ENCODE measurements at regions not wholly inside any gene's neighbourhood (a gene's known extent, or its start where the extent isn't known, plus 50 kb on each side); places are given as distances from the start of the nearest gene placed in this dataset.

DNA sequence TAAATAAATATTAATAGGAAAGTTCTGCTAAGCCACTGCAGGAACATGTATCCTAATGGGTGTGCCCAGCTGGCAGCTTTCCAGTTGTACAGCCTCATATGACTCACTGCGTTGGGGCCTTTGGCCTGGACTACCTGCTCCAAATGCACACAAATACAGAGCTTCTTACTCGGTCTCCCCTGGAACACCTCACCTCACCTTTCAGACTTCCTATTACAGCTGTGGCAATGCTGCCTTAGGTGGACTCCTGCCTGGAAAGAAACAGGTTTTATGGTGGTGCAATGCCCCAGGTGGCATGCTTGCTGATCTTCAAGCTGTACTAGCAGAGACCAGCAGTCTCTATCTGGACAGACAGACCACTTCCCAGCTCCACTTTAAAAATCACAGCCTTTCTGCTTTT lies 85.7 kb upstream of the EXOC1L start:
- H3K27ac Mint-ChIP-seq (ENCODE audit: unreplicated experiment), result no peak overlapping the region
- no peak for TF ChIP-seq EZH2 (IDR thresholded peaks at IDR 0.05; ENCODE audit: insufficient read depth, low read length)
- TF ChIP-seq, protein P1, sequence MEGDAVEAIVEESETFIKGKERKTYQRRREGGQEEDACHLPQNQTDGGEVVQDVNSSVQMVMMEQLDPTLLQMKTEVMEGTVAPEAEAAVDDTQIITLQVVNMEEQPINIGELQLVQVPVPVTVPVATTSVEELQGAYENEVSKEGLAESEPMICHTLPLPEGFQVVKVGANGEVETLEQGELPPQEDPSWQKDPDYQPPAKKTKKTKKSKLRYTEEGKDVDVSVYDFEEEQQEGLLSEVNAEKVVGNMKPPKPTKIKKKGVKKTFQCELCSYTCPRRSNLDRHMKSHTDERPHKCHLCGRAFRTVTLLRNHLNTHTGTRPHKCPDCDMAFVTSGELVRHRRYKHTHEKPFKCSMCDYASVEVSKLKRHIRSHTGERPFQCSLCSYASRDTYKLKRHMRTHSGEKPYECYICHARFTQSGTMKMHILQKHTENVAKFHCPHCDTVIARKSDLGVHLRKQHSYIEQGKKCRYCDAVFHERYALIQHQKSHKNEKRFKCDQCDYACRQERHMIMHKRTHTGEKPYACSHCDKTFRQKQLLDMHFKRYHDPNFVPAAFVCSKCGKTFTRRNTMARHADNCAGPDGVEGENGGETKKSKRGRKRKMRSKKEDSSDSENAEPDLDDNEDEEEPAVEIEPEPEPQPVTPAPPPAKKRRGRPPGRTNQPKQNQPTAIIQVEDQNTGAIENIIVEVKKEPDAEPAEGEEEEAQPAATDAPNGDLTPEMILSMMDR (IDR thresholded peaks at IDR 0.05; ENCODE audit: insufficient read depth, low read depth, low read length), result no peak
- no peaks in the 10 kb centered on the region for H3K9me3 ChIP-seq (ENCODE audit: insufficient read depth, low read depth, low read length)
- H3K27ac ChIP-seq (ENCODE audit: low read depth, low read length), result no peak overlapping the region
- peaks cover 10% of the 10 kb centered on the region for H3K27me3 ChIP-seq (ENCODE audit: insufficient read depth, low read length)
- H3K36me3 Mint-ChIP-seq (ENCODE audit: low read depth, unreplicated experiment), result no peaks in the 10 kb centered on the region
- H3K4me2 ChIP-seq (ENCODE audit: low read length), result no peak overlapping the region
- H3K4me1 ChIP-seq (ENCODE audit: insufficient read depth, low read length), result no peaks in the 10 kb centered on the region
- no peak overlapping the region for H3K9ac ChIP-seq (ENCODE audit: low read length)
- no peaks in the 10 kb centered on the region for H3K27me3 Mint-ChIP-seq (ENCODE audit: low read depth, unreplicated experiment)
- no peaks in the 10 kb centered on the region for H3K36me3 ChIP-seq (ENCODE audit: insufficient read depth, low read length)
- no peak overlapping the region for H2AFZ ChIP-seq (ENCODE audit: low read depth, low read length)
- H4K20me1 ChIP-seq (ENCODE audit: insufficient read depth, low read length), result no peaks in the 10 kb centered on the region
- FAIRE-seq (no peak), DNase-seq (ENCODE audit: low read depth) (peak; percentile 8)
- no peaks in the 10 kb centered on the region for H3K4me1 Mint-ChIP-seq (ENCODE audit: low read depth, unreplicated experiment)
- H3K9me3 Mint-ChIP-seq (ENCODE audit: unreplicated experiment), result no peaks in the 10 kb centered on the region
- H3K79me2 ChIP-seq (ENCODE audit: insufficient read depth, low read length), result no peaks in the 10 kb centered on the region
- H3K4me3 Mint-ChIP-seq (ENCODE audit: unreplicated experiment), result no peak overlapping the region
- H3K4me3 ChIP-seq (ENCODE audit: insufficient read depth, low read depth, low read length), result no peak overlapping the region

DNA sequence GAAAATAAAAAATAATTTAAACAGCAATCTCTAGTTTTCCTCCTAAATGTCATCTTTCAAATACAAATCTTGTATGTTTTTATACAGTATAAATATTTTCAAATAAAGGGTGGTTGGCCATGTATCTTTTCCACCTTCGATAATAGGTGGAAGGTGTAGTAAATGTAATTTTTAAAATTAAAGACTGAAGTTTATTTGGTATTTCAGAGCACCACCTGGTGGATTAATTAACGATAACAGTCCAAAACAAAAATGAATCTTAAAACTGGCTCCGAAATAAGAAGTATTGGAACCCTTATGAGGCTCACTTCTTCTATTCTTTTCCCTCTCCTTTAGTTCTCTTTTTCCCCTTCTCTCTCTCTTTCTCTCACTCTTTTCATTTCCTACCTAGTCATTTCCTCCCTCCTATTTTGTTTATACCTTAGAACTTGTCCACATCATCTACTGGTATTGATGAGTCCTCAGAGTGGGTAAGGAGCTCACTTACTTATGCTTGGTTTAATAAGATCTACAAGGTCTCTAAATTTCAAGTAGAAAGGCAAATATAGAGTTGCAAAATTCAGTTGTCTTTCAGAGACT lies 82.9 kb upstream of the EXOC1L start:
- H2AFZ ChIP-seq (ENCODE audit: low read depth, low read length), result no peak overlapping the region
- H3K9me3 Mint-ChIP-seq (ENCODE audit: unreplicated experiment), result no peaks in the 10 kb centered on the region
- no peaks in the 10 kb centered on the region for H3K9me3 ChIP-seq (ENCODE audit: insufficient read depth, low read depth, low read length)
- H3K27me3 Mint-ChIP-seq (ENCODE audit: low read depth, unreplicated experiment), result no peaks in the 10 kb centered on the region
- FAIRE-seq (no peak), DNase-seq (ENCODE audit: low read depth) (no peak)
- no peak overlapping the region for H3K4me3 Mint-ChIP-seq (ENCODE audit: unreplicated experiment)
- peaks cover 8% of the 10 kb centered on the region for H3K27me3 ChIP-seq (ENCODE audit: insufficient read depth, low read length)
- TF ChIP-seq, protein P1 (IDR thresholded peaks at IDR 0.05; ENCODE audit: insufficient read depth, low read depth, low read length), result peak; percentile 26
- TF ChIP-seq EZH2 (IDR thresholded peaks at IDR 0.05; ENCODE audit: insufficient read depth, low read length), result no peak
- no peak overlapping the region for H3K9ac ChIP-seq (ENCODE audit: low read length)
- no peaks in the 10 kb centered on the region for H4K20me1 ChIP-seq (ENCODE audit: insufficient read depth, low read length)
- H3K36me3 ChIP-seq (ENCODE audit: insufficient read depth, low read length), result no peaks in the 10 kb centered on the region
- H3K79me2 ChIP-seq (ENCODE audit: insufficient read depth, low read length), result no peaks in the 10 kb centered on the region
- H3K27ac ChIP-seq (ENCODE audit: low read depth, low read length), result no peak overlapping the region
- no peaks in the 10 kb centered on the region for H3K4me1 Mint-ChIP-seq (ENCODE audit: low read depth, unreplicated experiment)
- no peak overlapping the region for H3K27ac Mint-ChIP-seq (ENCODE audit: unreplicated experiment)
- H3K4me3 ChIP-seq (ENCODE audit: insufficient read depth, low read depth, low read length), result no peak overlapping the region
- H3K4me1 ChIP-seq (ENCODE audit: insufficient read depth, low read length), result no peaks in the 10 kb centered on the region
- H3K36me3 Mint-ChIP-seq (ENCODE audit: low read depth, unreplicated experiment), result no peaks in the 10 kb centered on the region
- no peak overlapping the region for H3K4me2 ChIP-seq (ENCODE audit: low read length)

DNA sequence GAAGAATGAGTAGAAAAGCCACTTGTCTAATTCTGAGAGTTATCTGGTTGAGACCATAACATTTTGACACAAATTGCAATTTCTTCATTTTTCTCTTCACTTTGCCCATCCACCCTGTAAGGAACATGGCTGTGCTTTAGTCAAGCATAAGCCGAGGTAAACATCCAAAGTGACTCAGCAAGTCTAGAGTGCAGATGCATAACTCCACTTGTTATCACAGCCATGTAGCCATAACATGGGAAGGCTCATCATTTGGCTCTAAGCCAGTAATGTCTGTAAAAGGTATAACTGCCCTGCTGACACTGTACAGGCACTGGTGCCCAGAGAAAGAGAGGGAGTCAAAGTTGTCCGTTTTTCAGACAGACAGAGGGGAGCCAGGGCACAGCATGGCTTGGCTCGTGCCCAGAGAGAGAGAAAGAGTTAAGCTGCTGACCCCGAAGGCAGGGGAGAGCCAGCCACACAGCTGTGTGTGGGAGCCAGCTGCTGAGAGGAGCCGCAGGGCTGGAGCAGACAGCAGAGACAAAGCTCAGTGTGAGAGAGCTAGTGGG lies 76.9 kb upstream of the EXOC1L start:
- Histone ChIP-seq H3K79me2 (ENCODE audit: insufficient read depth, low read length) (no peaks in the 10 kb centered on the region), H3K9ac (ENCODE audit: low read length) (no peak overlapping the region), H3K27ac (ENCODE audit: low read depth, low read length) (no peak overlapping the region), H3K4me1 (ENCODE audit: insufficient read depth, low read length) (no peaks in the 10 kb centered on the region), H3K36me3 (ENCODE audit: insufficient read depth, low read length) (no peaks in the 10 kb centered on the region), H3K27me3 (ENCODE audit: insufficient read depth, low read length) (peaks cover 4% of the 10 kb centered on the region), H3K4me3 (ENCODE audit: insufficient read depth, low read depth, low read length) (no peak overlapping the region), H2AFZ (ENCODE audit: low read depth, low read length) (no peak overlapping the region), H4K20me1 (ENCODE audit: insufficient read depth, low read length) (no peaks in the 10 kb centered on the region), H3K9me3 (ENCODE audit: insufficient read depth, low read depth, low read length) (peaks cover 3% of the 10 kb centered on the region), H3K4me2 (ENCODE audit: low read length) (peak overlapping the region; percentile 42)
- peak overlapping the region; percentile 84 for H3K27ac Mint-ChIP-seq (ENCODE audit: unreplicated experiment)
- H3K9me3 Mint-ChIP-seq (ENCODE audit: unreplicated experiment), result peaks cover 4% of the 10 kb centered on the region
- H3K27me3 Mint-ChIP-seq (ENCODE audit: low read depth, unreplicated experiment), result peaks cover 4% of the 10 kb centered on the region
- TF ChIP-seq EZH2 (IDR thresholded peaks at IDR 0.05; ENCODE audit: insufficient read depth, low read length), result no peak
- H3K4me3 Mint-ChIP-seq (ENCODE audit: unreplicated experiment), result no peak overlapping the region
- no peak for FAIRE-seq
- H3K36me3 Mint-ChIP-seq (ENCODE audit: low read depth, unreplicated experiment), result no peaks in the 10 kb centered on the region
- peaks cover 8% of the 10 kb centered on the region for H3K4me1 Mint-ChIP-seq (ENCODE audit: low read depth, unreplicated experiment)
- peak; percentile 54 for DNase-seq (ENCODE audit: low read depth)
